ENCODE measurements at regions not wholly inside any gene's neighbourhood (a gene's known extent, or its start where the extent isn't known, plus 50 kb on each side); places are given as distances from the start of the nearest gene placed in this dataset.

GRCh38 chr4:33134366-33134765 lies 2414.2 kb downstream of the PCDH7 start:
- TF ChIP-seq CTCF (IDR thresholded peaks at IDR 0.05) (no peak), POLR2AphosphoS5 (IDR thresholded peaks at IDR 0.05) (no peak)
